B cell (primary cell): ENCODE measurements at regions not wholly inside any gene's neighbourhood (a gene's known extent, or its start where the extent isn't known, plus 50 kb on each side); places are given as distances from the start of the nearest gene placed in this dataset.

Experiments used
- EZH2 ChIP-seq: IDR thresholded peaks from 2 replicates; pipeline ENCODE4 v1.6.1; 2012; ENCODE audit warnings: borderline replicate concordance, low read depth, mild to moderate bottlenecking, moderate library complexity, low read length; ENCODE audit not compliant: insufficient read depth, poor library complexity, severe bottlenecking
- TF ChIP-seq, protein P1 (sequence below): fragments of 200-600 bp; IDR thresholded peaks from one replicate; pipeline ENCODE4 v1.8.0; 2022; ENCODE audit warnings: antibody characterized with exemption, mild to moderate bottlenecking

- TF ChIP-seq, protein P1, sequence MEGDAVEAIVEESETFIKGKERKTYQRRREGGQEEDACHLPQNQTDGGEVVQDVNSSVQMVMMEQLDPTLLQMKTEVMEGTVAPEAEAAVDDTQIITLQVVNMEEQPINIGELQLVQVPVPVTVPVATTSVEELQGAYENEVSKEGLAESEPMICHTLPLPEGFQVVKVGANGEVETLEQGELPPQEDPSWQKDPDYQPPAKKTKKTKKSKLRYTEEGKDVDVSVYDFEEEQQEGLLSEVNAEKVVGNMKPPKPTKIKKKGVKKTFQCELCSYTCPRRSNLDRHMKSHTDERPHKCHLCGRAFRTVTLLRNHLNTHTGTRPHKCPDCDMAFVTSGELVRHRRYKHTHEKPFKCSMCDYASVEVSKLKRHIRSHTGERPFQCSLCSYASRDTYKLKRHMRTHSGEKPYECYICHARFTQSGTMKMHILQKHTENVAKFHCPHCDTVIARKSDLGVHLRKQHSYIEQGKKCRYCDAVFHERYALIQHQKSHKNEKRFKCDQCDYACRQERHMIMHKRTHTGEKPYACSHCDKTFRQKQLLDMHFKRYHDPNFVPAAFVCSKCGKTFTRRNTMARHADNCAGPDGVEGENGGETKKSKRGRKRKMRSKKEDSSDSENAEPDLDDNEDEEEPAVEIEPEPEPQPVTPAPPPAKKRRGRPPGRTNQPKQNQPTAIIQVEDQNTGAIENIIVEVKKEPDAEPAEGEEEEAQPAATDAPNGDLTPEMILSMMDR, result no peak
- no peak for TF ChIP-seq EZH2
Measured at GRCh38 chr5:56700711-56701110, 114.6 kb upstream of the MAP3K1 start.
